ENCODE measurements at regions not wholly inside any gene's neighbourhood (a gene's known extent, or its start where the extent isn't known, plus 50 kb on each side); places are given as distances from the start of the nearest gene placed in this dataset.

GRCh38 chr2:122338000-122338399 is 582.5 kb downstream of the TSN start:
- no peak for TF ChIP-seq CTCF (IDR thresholded peaks at IDR 0.05)
- TF ChIP-seq POLR2A (IDR thresholded peaks at IDR 0.05): no peak
- TF ChIP-seq EP300 (IDR thresholded peaks at IDR 0.05): no peak

Measured in ovary (tissue), 3 donors.